GM12891 (cell line): ENCODE measurements at regions not wholly inside any gene's neighbourhood (a gene's known extent, or its start where the extent isn't known, plus 50 kb on each side); places are given as distances from the start of the nearest gene placed in this dataset.

Experiments
- PAX5 ChIP-seq: IDR thresholded peaks from 2 replicates; pipeline ENCODE4 v1.6.1; 2011; ENCODE audit warnings: low read length, moderate library complexity, mild to moderate bottlenecking; ENCODE audit not compliant: insufficient read depth, severe bottlenecking
- POLR2A ChIP-seq: IDR thresholded peaks from 2 replicates; pipeline ENCODE4 v1.6.1; 2011; ENCODE audit warnings: low read depth, low read length, control low read depth
- POLR2AphosphoS5 ChIP-seq: IDR thresholded peaks from 2 replicates; pipeline ENCODE4 v1.6.1; 2011; ENCODE audit warnings: low read depth, low read length, control low read depth

GRCh38 chr22:23419171-23419570 lies 160.9 kb downstream of the IGLL1 start:
- TF ChIP-seq PAX5 (no peak), POLR2AphosphoS5 (no peak), POLR2A (no peak)
